ENCODE measurements at regions not wholly inside any gene's neighbourhood (a gene's known extent, or its start where the extent isn't known, plus 50 kb on each side); places are given as distances from the start of the nearest gene placed in this dataset.

DNA sequence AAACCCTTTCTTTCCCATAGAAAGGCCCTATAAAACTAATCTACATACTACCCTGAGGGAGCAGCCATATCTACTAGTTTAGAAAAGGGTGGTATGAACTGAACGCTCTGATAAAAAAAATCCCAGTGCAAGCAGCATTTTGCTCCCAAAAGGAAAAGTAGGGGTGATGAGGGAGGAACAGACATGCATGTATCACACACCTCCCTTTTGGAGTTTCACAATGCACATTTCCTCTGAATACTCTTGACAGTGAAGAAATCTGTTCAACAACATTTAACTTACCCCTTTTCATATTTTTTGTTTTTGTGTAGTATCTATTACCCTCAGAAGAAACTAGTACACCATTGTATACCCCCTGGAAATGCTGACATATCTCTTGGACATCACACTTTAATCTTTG, 411.4 kb downstream of the MAT2B start:
- Histone ChIP-seq H3K9me3 (ENCODE audit: control insufficient read depth in 4 of 4, low read length in 3 of 4) (peaks cover 0 to 7% (median 0%) of the 10 kb centered on the region in 4 donors), H3K9ac (ENCODE audit: low read depth in 1 of 2, low read length in 2 of 2) (no peak overlapping the region), H3K4me1 (ENCODE audit: control insufficient read depth in 4 of 4, insufficient read depth in 4 of 4, low read length in 3 of 4) (no peaks in the 10 kb centered on the region), H3K27me3 (ENCODE audit: control insufficient read depth in 4 of 4, insufficient read depth in 4 of 4, low read length in 3 of 4) (no peaks in the 10 kb centered on the region), H3K27ac (ENCODE audit: low read depth in 1 of 2, low read length in 2 of 2) (no peak overlapping the region), H3K4me3 (ENCODE audit: low read depth in 1 of 3, low read length in 3 of 3) (no peak overlapping the region), H3K36me3 (ENCODE audit: control insufficient read depth in 4 of 4, insufficient read depth in 3 of 4, low read depth in 1 of 4, low read length in 3 of 4) (no peaks in the 10 kb centered on the region)
- TF ChIP-seq FOXA1 (IDR thresholded peaks at IDR 0.05) (no peak), YY1 (IDR thresholded peaks at IDR 0.05) (no peak), SP1 (IDR thresholded peaks at IDR 0.05) (no peak), HNF4A (conservative IDR thresholded peaks at IDR 0.05) (no peak), RXRA (IDR thresholded peaks at IDR 0.05) (no peak), TAF1 (conservative IDR thresholded peaks at IDR 0.05) (no peak), JUND (IDR thresholded peaks at IDR 0.05) (no peak), FOXA2 (IDR thresholded peaks at IDR 0.05) (no peak), HNF4G (IDR thresholded peaks at IDR 0.05) (no peak), NR2F2 (IDR thresholded peaks at IDR 0.05) (no peak), RAD21 (IDR thresholded peaks at IDR 0.05) (no peak)
- TF ChIP-seq, protein P1, sequence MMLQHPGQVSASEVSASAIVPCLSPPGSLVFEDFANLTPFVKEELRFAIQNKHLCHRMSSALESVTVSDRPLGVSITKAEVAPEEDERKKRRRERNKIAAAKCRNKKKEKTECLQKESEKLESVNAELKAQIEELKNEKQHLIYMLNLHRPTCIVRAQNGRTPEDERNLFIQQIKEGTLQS (IDR thresholded peaks at IDR 0.05), result no peak
- TF ChIP-seq, protein P2, sequence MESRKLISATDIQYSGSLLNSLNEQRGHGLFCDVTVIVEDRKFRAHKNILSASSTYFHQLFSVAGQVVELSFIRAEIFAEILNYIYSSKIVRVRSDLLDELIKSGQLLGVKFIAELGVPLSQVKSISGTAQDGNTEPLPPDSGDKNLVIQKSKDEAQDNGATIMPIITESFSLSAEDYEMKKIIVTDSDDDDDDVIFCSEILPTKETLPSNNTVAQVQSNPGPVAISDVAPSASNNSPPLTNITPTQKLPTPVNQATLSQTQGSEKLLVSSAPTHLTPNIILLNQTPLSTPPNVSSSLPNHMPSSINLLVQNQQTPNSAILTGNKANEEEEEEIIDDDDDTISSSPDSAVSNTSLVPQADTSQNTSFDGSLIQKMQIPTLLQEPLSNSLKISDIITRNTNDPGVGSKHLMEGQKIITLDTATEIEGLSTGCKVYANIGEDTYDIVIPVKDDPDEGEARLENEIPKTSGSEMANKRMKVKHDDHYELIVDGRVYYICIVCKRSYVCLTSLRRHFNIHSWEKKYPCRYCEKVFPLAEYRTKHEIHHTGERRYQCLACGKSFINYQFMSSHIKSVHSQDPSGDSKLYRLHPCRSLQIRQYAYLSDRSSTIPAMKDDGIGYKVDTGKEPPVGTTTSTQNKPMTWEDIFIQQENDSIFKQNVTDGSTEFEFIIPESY (IDR thresholded peaks at IDR 0.05), result no peak
- 80% methylated on average over 1 of the region's 1 CpG for WGBS
- DNase-seq (ENCODE audit: low spot score), result no peak

GRCh38 chr5:163917747-163918146, 412.3 kb downstream of the MAT2B start:
- Histone ChIP-seq H3K4me3 (ENCODE audit: low read depth in 1 of 3, low read length in 3 of 3) (no peak overlapping the region), H3K36me3 (ENCODE audit: control insufficient read depth in 4 of 4, insufficient read depth in 3 of 4, low read depth in 1 of 4, low read length in 3 of 4) (no peaks in the 10 kb centered on the region), H3K27me3 (ENCODE audit: control insufficient read depth in 4 of 4, insufficient read depth in 4 of 4, low read length in 3 of 4) (no peaks in the 10 kb centered on the region), H3K4me1 (ENCODE audit: control insufficient read depth in 4 of 4, insufficient read depth in 4 of 4, low read length in 3 of 4) (no peaks in the 10 kb centered on the region), H3K9ac (ENCODE audit: low read depth in 1 of 2, low read length in 2 of 2) (no peak overlapping the region), H3K27ac (ENCODE audit: low read depth in 1 of 2, low read length in 2 of 2) (no peak overlapping the region), H3K9me3 (ENCODE audit: control insufficient read depth in 4 of 4, low read length in 3 of 4) (peaks cover 0 to 7% (median 0%) of the 10 kb centered on the region in 4 donors)
- 45% methylated on average over 1 of the region's 1 CpG for WGBS
- no peak for DNase-seq (ENCODE audit: low spot score)
- no peak for TF ChIP-seq FOXA2 (IDR thresholded peaks at IDR 0.05)
- TF ChIP-seq, protein P2 (IDR thresholded peaks at IDR 0.05), result no peak
- TF ChIP-seq GABPA (IDR thresholded peaks at IDR 0.05 in 1 of 2, conservative IDR thresholded peaks at IDR 0.05 in 1 of 2), result no peak
- TF ChIP-seq HNF4G (IDR thresholded peaks at IDR 0.05), result no peak
- no peak for TF ChIP-seq EGR1 (IDR thresholded peaks at IDR 0.05; ENCODE audit: low read depth in 2 of 2)
- TF ChIP-seq JUND (IDR thresholded peaks at IDR 0.05), result no peak
- TF ChIP-seq, protein P3, sequence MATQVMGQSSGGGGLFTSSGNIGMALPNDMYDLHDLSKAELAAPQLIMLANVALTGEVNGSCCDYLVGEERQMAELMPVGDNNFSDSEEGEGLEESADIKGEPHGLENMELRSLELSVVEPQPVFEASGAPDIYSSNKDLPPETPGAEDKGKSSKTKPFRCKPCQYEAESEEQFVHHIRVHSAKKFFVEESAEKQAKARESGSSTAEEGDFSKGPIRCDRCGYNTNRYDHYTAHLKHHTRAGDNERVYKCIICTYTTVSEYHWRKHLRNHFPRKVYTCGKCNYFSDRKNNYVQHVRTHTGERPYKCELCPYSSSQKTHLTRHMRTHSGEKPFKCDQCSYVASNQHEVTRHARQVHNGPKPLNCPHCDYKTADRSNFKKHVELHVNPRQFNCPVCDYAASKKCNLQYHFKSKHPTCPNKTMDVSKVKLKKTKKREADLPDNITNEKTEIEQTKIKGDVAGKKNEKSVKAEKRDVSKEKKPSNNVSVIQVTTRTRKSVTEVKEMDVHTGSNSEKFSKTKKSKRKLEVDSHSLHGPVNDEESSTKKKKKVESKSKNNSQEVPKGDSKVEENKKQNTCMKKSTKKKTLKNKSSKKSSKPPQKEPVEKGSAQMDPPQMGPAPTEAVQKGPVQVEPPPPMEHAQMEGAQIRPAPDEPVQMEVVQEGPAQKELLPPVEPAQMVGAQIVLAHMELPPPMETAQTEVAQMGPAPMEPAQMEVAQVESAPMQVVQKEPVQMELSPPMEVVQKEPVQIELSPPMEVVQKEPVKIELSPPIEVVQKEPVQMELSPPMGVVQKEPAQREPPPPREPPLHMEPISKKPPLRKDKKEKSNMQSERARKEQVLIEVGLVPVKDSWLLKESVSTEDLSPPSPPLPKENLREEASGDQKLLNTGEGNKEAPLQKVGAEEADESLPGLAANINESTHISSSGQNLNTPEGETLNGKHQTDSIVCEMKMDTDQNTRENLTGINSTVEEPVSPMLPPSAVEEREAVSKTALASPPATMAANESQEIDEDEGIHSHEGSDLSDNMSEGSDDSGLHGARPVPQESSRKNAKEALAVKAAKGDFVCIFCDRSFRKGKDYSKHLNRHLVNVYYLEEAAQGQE (IDR thresholded peaks at IDR 0.05), result no peak
- TF ChIP-seq NR2F2 (IDR thresholded peaks at IDR 0.05), result no peak
- TF ChIP-seq, protein P4, sequence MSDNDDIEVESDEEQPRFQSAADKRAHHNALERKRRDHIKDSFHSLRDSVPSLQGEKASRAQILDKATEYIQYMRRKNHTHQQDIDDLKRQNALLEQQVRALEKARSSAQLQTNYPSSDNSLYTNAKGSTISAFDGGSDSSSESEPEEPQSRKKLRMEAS (IDR thresholded peaks at IDR 0.05), result no peak
- TF ChIP-seq, protein P1 (IDR thresholded peaks at IDR 0.05), result no peak
- no peak for TF ChIP-seq CTCF (IDR thresholded peaks at IDR 0.05; ENCODE audit: low read depth, low read length, missing input control)
- TF ChIP-seq RAD21 (IDR thresholded peaks at IDR 0.05), result no peak
- no peak for TF ChIP-seq YY1 (IDR thresholded peaks at IDR 0.05)

Measured in liver (tissue), 8 donors.